GM21367 (cell line): ENCODE measurements at regions not wholly inside any gene's neighbourhood (a gene's known extent, or its start where the extent isn't known, plus 50 kb on each side); places are given as distances from the start of the nearest gene placed in this dataset.
"Not testable (repeated sequence)": the region's sequence is repeated elsewhere in the genome, so short reads cannot be mapped to it uniquely, and the experiment has no call there.

Source experiments
- ATAC-seq: cut with Tn5 transposase; IDR thresholded peaks from one replicate; pipeline ENCODE4 v1.9.1; 2021; ENCODE audit not compliant: unreplicated experiment

DNA sequence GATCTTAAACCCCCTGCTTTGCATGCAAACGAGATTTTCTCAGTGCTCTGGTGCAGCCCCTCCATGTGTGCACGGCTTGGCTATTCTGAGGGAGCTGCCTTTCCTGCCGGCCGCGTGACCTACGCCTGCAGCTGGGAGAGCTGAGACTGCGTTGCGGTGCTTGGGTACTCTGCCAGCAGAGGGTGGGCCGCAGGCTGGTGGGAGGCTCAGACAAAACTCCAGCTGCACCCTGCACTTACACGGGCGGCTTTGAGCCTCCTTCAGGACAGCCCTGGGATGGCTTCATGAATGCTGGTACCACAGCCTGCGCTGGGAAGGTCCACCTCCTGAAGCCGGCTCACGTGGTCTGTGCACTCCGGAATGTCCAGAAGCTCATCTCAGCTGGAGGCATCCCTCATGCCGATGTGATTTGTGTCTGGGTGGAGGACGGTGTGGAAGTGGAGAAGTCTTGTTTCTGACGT lies 223.7 kb downstream of the DLL1 start:
- ATAC-seq: no peak

DNA sequence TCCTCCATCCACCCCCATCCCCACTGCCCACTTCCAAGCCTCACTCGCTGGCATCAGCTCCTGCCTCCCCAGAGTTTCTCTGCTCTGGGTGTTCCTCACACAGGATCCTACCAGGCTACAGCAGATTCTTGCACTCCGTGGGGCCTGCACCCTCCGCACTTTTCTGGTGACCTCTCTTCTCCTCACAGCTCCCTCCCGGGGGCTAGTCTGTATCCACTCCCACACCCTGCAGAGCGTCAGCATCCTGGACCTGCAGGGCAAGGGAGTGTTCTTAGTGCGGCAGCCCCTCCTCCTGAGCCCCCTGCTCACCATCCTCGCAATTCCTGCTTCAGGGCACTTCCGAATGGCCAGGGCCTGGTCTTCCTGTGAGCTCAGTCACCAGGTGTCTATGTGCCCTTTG lies 224.2 kb downstream of the DLL1 start:
- ATAC-seq: no peak

DNA sequence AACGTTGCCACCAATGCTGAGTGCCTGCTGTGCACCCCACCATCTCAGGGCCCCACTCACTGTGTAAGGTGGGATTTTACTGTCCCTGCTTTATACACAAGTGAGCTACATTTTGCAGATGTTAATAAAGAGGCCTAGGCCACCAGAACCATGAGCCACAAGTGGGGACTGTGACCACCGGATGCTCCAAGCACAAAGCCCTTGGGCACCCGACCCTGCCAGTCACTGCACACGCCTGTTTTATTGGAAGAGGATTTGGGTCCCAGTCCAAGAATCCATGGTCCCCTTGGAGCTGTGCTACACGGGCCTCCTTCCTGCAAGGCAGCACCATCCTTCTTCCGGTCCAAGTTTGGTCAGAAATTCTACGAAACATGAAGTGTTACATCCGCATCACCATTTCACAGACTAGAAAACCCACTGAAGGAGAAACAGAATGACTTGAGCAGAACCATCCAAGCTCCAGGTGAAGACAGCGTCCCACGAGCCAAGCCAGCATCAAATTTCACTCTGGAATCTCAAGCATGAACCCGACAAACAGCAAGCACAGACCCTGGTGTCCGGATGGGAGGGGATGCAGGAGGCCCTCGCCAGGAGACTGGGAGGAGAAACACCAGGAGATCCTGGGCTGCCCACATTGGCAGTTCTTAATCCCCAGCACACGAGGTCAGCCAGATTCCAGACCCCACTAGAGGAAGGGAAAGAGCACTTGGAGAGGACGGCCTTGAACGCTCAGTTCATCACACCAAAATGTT lies 226.9 kb downstream of the DLL1 start:
- ATAC-seq: no peak

DNA sequence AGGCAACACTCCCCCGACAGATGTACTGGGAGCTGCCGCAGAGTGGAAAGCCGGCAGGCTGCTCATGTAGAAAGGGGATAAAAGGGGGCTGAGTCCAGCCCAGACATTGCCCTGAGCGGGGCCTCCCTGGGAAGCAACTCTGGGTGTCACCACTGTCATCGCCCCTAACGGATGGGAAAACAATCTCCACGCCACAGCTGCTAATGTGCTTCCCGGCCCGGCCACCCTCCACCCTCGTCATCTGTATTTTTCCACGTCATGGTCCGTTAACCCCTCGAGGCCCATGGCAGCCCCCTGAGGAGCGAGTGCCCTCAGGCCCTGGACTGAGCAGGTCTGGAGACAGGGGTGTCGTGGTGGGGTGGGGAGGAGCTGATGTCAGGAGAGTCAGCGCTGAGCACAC lies 227.4 kb downstream of the DLL1 start:
- ATAC-seq: no peak

DNA sequence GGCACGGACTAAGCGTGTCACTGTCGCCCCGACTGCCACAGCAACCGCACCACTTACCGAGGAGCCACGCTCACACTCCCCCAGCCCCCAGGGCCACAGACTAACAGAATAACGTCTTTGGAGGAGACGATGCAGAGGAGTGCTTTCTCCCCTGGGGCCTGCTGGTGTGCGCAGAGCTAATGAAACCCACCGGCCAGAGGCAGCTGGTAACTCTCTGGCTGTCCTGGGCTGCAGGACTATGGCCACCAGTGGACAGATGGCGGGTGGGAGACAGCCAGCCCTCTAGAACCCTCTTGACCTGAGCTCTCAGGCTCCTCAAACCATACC lies 228.0 kb downstream of the DLL1 start:
- ATAC-seq: no peak

DNA sequence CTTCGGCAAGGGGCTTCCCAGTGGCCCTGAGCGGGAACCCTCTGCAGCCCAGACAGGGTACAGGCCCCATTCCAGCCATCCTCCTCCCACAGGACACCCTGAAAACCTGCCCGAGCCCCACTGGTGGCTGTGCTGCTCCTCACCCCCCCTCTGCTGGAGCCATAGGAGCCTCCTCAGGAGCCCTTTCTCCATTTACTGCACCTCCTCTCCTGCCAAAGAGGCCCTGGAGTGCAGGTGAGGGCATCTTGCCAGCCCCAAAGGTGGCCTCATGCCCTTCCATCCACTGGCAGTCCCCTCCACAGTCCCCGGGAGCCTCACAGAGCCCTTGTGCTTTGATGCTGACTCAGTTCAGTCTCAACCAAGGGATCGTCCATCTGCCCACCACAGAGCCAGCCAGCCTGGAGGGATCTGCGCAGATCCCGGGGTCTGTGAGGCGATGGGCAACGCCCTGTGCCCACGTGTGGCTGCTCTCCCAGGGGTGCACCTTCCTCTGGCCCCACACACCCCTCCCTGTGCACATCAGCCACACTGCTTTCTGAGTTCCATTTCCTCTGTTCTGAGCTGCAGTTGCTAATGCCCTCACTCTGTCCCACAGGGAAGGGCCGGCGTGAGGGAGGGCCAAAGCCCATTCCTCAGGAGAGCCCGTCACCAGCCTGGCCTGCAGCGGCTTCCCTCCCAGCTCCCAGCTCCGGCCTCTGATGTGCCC lies 228.5 kb downstream of the DLL1 start:
- ATAC-seq: no peak

DNA sequence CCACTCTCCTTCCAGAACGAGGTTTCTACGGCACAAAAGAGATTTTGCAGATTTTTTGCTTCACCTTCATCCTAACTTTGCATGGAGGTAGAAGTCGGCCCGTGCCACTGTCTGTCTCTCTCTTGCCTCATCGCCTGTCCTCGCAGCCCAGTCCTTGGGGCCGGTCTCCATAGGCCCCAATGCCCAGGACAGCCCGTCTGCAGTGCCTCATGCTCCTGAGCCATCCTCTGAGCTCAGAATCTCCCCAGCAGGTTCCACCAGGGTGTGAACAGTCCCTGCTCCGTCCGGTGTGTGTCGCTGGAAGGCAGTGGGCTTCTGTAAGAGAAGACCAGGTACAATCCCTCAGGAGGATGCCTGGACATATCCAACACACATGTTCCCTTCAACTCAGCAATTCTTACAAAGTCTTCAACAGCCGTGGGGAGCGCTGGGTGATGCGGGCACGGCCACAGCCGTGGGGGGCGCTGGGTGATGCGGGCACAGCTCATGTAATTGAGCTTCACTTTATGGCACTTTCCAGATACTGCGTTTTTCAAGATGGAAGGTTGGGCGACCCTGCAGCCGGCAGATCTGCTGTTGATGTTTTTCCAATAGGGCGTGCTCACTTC lies 231.9 kb downstream of the DLL1 start:
- ATAC-seq: no peak

DNA sequence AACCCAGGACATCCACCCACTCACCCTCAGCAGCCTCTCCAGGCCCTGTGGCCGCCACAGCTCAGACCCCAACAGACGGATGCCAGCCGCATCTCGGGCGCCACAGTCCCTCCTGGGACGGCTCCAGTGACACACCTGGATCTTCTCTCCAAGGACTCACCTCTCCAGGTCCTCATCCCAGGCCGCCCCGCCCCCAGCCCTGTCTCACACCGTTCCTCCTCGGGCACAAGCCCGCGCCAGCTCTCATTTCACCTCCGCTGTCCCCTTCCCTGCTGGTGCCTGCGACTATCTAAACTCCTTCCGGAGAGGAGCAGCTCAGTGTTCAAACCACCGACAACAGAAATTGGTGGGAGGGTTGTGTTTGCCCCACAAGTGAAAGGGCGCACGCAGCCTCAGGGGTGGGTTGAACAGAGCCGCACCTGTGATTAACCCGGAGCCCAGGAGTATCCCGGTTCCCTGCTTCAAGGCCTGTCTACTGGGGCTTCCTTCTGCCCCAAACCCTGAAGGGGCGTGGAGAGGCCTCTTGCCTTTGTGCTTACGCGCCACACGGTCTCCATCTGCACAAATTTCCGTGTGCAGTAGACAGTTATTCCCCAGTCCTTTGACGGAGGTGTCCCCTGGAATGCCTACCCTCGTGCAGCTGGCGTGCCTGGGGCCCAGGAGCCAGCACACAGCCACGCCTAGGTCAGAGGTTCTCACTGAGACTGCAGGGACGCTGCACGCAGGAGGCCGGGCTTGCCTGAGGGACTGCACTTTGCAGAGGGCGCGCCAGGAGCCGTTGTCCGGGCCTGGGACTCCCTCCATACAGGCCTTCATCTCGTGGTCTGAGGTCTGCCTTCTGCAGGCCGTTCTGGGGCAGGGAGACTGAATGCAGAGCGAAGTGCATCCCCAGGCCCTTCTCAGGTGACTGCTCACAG lies 232.7 kb downstream of the DLL1 start:
- ATAC-seq: no peak

DNA sequence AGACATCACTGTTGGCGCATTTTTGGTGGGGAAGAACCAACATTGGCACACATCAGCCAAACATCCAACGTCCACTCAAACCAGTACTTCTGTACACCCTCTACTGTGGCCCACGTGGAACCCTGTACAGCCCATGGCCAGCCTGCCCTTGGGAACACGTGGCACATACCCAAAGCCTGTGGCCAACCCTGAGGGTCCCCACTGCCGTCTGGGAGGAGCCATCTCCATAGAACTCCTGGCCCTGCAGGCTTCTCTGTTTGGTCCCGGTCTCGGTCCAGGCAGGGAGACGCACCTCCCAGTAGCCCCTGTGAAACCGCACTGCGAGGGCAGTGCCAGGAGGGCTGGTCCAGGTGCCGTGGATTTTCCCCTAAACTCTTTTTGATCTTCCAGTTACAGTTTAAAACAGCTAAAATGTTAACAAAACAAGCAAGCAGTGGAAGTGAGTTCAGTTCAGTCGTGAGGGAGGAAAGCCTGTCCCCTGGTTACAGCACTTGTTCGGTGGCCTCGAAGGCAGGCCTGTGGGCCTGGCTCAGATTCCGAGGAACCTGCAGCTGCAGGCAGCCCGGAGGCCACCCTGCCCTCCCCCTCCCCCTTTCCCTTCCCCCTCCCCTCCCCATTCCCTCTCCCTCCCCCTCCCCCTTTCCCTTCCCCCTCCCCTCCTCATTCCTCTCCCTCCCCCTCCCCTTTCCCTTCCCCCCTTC lies 233.7 kb downstream of the DLL1 start:
- no peak for ATAC-seq

DNA sequence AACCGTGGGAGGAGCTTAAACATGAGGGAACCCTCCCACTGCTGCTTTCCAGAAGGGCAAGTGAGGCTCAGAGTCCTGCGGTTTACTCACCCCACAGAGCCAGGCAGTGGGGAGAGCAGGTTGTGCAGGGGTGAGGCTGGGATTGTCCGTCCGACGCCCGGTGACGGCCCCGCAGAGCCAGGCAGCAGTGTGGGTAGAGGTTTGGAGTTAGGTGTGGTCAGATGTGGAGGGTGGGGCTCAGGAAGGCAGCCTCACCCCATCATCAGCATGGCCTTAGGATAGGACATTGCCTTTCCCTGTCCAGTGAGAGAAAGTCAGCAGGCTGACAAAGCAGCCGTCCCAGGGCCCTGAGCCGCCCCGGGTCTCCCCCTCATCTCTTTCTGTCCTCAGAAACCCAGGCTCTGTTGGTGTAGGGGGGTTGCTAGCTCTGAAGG lies 234.6 kb downstream of the DLL1 start:
- ATAC-seq: no peak

DNA sequence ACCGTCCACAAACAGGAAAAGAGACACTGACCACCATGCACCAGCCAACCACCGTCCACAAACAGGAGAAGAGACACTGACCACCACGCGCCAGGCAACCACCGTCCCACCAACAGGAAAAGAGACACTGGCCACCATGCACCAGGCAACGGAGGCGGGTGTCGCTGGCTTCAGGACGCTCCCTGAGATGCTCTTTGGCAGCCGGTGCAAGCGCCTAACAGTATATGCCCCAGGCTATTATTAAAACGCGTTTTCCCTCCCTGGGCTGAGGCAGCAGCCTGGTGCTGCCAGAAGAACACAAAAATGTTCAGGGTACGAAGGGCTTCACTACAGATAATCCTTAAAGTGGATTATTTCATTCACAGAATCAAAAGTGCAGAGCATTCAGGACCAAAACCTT lies 235.1 kb downstream of the DLL1 start:
- ATAC-seq: not testable (repeated sequence)

DNA sequence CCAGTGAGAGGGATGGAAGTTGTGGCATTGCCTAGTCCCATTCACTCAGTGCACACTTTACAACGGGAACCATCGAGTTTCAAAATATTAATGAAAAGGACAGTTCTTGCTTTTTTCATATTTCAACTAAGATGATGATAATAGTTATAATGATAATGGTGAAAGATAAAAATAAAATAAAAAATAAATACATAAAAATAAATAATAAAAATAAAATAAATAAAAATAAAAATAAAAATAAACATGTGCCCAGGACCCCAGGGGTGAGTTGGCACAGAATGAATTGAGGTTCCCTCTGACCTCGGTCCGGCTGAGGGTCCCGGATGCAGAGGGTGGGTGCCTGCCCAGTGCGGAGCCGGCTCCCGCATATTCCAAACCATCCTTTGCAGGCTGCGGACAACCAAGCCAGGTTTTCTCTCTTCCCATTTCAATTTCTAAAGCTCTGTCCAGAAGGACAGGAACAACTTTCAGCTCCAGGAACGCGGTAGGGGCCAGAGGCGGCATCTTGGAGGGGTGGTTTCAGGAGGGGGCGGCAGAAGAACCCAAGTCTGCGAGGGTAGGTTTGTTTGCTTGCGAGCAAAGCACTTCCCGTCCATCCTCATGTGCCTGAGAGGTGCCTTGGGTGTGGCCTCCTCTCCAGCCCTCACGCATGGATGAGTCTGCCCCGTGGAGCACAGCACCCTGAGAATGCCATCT lies 236.8 kb downstream of the DLL1 start:
- ATAC-seq: no peak

DNA sequence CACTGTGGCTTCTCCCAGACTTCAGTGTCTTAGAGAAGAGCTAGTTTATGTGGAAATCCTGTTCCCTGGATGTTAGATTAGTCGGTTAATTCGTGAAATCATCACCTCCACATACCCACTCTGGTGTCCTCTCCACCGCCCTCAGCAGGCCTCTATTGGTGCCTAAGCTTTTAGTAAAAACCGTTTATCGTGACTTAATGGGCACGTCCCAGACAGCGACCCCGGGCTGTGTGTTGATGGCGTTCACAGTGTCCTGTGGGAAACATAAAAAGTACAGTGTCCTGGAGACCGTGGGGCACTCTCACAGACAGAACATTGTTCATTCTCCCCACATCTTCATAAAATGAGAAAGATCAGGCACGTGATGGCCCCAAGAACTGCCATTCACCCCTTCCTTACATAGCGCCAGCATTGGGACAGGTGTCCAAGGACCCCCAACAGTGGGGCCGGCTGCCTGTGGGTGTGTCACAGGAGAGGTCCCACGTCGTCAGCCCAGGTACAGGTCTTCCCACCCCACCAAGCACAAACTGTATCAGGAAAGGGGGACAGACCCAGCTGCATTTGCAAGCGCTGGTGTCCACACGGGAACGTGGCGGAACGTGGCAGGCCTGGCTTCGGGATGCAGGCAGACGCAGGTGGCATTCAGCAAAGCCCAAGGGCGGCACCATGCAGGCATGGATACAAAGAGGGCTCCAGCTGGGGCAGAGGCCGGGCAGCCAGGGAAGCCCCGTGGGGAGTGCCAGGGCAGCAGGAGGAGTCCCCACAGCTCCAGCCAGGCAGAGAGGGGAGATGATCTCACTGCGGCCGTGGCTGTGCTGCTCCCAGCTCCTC lies 237.7 kb downstream of the DLL1 start:
- ATAC-seq: no peak

DNA sequence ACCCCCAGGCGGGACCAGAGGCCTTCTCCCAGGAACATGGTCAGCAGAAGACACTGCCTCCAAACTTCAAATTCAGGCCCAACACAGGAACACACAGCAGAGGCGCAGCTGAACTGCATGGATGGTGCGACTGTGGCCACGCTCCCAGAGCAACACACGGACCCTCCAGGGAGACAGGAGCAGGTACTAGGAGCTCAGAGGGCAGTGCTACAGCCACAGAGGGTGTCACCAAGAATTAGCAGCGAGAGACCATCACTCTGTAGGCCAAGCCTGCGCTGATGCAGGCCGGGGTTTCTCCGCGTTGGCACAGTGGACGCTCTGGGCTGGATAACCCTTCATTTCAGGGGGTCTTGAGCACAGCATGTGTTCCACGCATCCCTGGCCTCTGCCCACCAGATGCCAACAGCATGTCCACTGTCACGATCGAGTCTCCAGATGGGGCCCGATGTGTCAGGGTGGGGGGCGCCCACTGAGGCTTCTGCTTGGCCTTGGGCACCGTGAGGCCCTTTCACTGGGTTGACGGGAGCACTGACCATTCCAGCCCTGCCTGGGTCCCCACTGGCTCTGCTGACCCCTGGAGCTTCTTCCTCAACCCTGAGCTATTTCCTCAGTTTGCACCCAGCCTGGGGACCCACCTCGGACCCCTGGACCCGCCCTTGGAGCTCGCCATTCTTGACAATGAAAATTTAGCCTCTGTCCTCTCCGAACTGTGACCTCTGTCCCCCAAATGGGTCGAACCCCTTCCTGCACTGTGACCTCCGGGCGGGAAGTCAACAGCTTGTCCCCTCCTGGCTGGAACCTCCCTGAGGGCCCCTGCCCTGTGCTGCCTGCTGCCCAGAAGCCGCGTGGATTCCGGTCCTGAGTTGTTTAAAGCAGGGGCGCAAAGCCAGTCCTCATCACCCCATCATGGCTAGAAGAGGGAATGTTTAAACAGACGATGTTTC lies 239.4 kb downstream of the DLL1 start:
- ATAC-seq: no peak

DNA sequence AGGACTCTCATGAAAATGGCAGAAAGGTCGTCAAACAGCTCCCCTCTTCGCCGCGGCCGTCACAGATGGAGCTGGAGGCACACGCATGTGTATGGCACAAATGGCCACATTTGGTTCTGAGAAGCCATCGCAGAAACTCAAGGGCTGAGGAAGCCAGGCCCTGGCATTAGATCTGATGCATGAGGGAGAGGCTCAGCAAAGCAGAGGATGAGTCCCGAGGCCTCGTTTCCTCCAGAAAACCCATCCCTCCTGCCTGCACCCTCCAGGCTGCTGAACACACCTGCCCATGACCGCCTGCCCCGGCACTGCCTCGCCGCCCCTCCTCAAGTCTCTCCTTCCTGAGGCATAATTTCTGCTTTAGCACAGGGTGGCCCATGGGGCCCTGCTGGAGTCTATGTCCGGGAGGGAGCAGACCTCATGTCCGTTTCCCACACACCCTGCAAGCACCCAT lies 240.3 kb downstream of the DLL1 start:
- ATAC-seq: no peak

DNA sequence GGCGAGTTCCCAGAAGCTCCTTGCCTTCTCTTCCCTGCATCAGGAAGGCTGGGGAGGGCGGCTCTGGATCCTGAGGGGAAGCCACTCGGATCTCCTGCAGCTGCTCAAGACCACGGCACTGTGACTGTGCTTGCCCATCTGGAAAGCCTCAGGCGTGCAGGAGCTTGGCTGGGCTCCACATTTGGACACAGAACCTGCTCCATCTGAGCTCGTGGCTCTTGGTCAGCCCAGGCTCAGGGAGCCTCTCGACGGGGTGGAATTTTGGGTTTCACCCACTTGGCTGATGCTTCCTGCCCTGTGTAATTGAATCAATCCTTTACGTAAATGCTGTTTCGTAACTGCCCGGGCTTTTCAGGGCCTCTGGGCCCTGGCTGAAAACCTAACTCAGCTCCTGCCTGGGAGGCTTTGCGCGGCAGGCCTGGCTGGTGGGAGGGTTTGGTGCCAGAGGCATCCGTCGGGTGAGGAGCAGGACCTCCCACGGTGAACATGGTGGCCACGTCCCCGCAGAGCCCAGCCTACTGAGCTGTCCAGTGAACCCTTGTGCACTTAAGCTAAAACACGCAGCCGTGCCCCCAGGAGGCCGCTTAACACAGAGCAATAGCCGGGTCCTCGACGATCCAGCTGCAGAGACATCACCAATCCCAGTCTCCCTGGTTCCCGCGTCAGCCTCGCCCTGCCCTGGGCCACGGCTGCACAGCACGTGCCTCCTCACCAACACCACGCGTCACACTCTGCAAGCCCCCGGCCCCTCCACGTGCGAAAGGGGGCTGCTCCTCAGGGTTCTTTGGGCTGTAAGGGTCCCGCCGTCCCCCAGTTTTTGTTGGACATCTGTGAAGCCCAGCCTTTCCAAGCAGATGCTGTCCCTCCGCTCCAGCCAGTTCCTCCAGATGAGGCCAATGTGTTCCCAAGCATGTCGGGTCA lies 241.0 kb downstream of the DLL1 start:
- ATAC-seq: no peak
